Lower leg skin (tissue), 3 donors: ENCODE measurements at regions not wholly inside any gene's neighbourhood (a gene's known extent, or its start where the extent isn't known, plus 50 kb on each side); places are given as distances from the start of the nearest gene placed in this dataset.

ENCODE experiments used
- POLR2A ChIP-seq, 2 donors: fragments of 450-650 bp; IDR thresholded peaks; one replicate each; pipeline ENCODE4 v1.6.1; 2016 to 2017; ENCODE audit warnings: antibody characterized with exemption in 2 of 2, mild to moderate bottlenecking in 1 of 2, moderate library complexity in 1 of 2
- TF ChIP-seq, protein P1 (sequence below), 3 donors: fragments of 450-650 bp; IDR thresholded peaks; one replicate each; pipeline ENCODE4 v1.5.1; 2016; ENCODE audit warnings: antibody characterized with exemption in 3 of 3, mild to moderate bottlenecking in 3 of 3, moderate library complexity in 2 of 3

DNA sequence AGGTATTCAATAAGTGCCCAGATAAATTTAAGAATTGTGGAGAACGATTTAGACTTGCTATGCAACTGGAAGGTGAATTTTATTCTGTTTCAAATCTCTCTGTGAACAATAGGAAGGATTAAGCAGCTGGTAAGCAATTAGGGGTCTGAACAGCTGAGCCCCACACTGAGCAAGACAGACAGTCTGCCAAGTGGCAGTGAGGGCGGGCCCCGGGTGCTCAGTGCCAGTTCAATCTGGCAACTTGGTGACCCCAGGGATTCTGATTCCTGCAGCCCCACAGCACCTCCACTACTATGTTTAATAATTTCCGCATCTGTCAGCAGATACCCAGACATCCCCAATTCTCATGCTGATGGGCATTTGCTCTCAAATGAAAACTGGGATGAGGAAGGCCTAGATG, 317.3 kb downstream of the PPP1R2C start:
- TF ChIP-seq, protein P1, sequence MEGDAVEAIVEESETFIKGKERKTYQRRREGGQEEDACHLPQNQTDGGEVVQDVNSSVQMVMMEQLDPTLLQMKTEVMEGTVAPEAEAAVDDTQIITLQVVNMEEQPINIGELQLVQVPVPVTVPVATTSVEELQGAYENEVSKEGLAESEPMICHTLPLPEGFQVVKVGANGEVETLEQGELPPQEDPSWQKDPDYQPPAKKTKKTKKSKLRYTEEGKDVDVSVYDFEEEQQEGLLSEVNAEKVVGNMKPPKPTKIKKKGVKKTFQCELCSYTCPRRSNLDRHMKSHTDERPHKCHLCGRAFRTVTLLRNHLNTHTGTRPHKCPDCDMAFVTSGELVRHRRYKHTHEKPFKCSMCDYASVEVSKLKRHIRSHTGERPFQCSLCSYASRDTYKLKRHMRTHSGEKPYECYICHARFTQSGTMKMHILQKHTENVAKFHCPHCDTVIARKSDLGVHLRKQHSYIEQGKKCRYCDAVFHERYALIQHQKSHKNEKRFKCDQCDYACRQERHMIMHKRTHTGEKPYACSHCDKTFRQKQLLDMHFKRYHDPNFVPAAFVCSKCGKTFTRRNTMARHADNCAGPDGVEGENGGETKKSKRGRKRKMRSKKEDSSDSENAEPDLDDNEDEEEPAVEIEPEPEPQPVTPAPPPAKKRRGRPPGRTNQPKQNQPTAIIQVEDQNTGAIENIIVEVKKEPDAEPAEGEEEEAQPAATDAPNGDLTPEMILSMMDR (IDR thresholded peaks at IDR 0.05) = no peak
- no peak for TF ChIP-seq POLR2A (IDR thresholded peaks at IDR 0.05)
